Calu3 (cell line): ENCODE measurements at regions not wholly inside any gene's neighbourhood (a gene's known extent, or its start where the extent isn't known, plus 50 kb on each side); places are given as distances from the start of the nearest gene placed in this dataset.

Experiments
- BruUV-seq: library from RNA; stranded (reverse); fragments of 400-500 nt; replicated peaks from 2 replicates; lab custom pipeline; 2021; lab: Mats Ljungman, UMichigan
- CTCF ChIA-PET: fragments of 300-600 bp; sonication (Branson Sonifier 250); formaldehyde crosslinking; loops from one replicate; lab custom pipeline; 2022; ENCODE audit warnings: antibody characterized with exemption; lab: Charles Lee
- DNase-seq: peaks from one replicate; pipeline ENCODE4 v3.0.0; 2022
- H3K27ac Mint-ChIP-seq: one replicate; pipeline ENCODE4 v1.8.0; 2022; ENCODE audit warnings: mixed read lengths; ENCODE audit not compliant: unreplicated experiment
- H3K27me3 Mint-ChIP-seq: one replicate; pipeline ENCODE4 v1.8.0; 2022; ENCODE audit warnings: mixed read lengths; ENCODE audit not compliant: unreplicated experiment
- H3K36me3 Mint-ChIP-seq: one replicate; pipeline ENCODE4 v1.8.0; 2022; ENCODE audit warnings: mild to moderate bottlenecking, moderate library complexity, mixed read lengths; ENCODE audit not compliant: insufficient read depth, unreplicated experiment
- H3K4me1 Mint-ChIP-seq: one replicate; pipeline ENCODE4 v1.8.0; 2022; ENCODE audit warnings: mild to moderate bottlenecking, low read depth, mixed read lengths; ENCODE audit not compliant: unreplicated experiment
- H3K4me3 Mint-ChIP-seq: one replicate; pipeline ENCODE4 v1.8.0; 2022; ENCODE audit warnings: mild to moderate bottlenecking, low read depth, moderate library complexity, mixed read lengths; ENCODE audit not compliant: unreplicated experiment
- H3K9me3 Mint-ChIP-seq: one replicate; pipeline ENCODE4 v1.8.0; 2022; ENCODE audit warnings: low read depth, mixed read lengths; ENCODE audit not compliant: unreplicated experiment
- intact Hi-C: fragments of 100-400 bp; cut with micrococcal nuclease; formaldehyde crosslinking; loops from one replicate; pipeline ENCODE4 v1.10.0; 2022; ENCODE audit not compliant: unreplicated experiment
- TF ChIP-seq, protein P1 (sequence below): fragments of 200-600 bp; IDR thresholded peaks from one replicate; pipeline ENCODE4 v1.8.0; 2022; ENCODE audit warnings: antibody characterized with exemption; ENCODE audit not compliant: unreplicated experiment

DNA sequence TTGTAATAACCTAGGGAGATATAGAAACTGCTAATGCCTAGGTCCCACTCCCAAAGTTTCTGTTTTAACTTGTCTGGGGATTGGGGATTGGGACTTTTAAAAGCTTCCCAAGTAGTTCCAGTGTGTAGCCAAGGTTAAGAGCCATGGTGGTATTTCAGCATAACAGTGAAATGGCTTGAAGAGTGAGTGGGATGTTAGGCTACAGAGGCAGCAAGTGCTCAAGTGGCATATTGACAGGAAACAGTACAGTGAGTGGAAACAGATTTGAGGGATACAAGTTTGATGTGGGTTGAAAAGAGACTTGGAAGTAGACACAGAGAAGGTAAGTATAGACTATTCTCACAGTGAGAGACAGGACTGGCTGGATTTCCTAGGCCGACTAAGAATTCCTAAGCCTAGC lies 217.6 kb upstream of the CNKSR2 start:
- no peak overlapping the region for H3K27ac Mint-ChIP-seq
- H3K36me3 Mint-ChIP-seq: no peaks in the 10 kb centered on the region
- no peaks in the 10 kb centered on the region for H3K27me3 Mint-ChIP-seq
- no peaks in the 10 kb centered on the region for H3K4me1 Mint-ChIP-seq
- no peak overlapping the region for H3K4me3 Mint-ChIP-seq
- TF ChIP-seq, protein P1, sequence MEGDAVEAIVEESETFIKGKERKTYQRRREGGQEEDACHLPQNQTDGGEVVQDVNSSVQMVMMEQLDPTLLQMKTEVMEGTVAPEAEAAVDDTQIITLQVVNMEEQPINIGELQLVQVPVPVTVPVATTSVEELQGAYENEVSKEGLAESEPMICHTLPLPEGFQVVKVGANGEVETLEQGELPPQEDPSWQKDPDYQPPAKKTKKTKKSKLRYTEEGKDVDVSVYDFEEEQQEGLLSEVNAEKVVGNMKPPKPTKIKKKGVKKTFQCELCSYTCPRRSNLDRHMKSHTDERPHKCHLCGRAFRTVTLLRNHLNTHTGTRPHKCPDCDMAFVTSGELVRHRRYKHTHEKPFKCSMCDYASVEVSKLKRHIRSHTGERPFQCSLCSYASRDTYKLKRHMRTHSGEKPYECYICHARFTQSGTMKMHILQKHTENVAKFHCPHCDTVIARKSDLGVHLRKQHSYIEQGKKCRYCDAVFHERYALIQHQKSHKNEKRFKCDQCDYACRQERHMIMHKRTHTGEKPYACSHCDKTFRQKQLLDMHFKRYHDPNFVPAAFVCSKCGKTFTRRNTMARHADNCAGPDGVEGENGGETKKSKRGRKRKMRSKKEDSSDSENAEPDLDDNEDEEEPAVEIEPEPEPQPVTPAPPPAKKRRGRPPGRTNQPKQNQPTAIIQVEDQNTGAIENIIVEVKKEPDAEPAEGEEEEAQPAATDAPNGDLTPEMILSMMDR: no peak
- intact Hi-C loops: no loop called here
- CTCF ChIA-PET: no interaction called here
- no peaks in the 10 kb centered on the region for H3K9me3 Mint-ChIP-seq
- DNase-seq: no peak
- no TSS peak for BruUV-seq

GRCh38 chrX:21158678-21159077 lies 215.5 kb upstream of the CNKSR2 start:
- Mint-ChIP-seq H3K36me3 (no peaks in the 10 kb centered on the region), H3K4me3 (no peak overlapping the region), H3K4me1 (no peaks in the 10 kb centered on the region), H3K9me3 (no peaks in the 10 kb centered on the region), H3K27ac (no peak overlapping the region), H3K27me3 (no peaks in the 10 kb centered on the region)
- intact Hi-C loops: no loop called here
- no peak for DNase-seq
- BruUV-seq: no TSS peak
- CTCF ChIA-PET: no interaction called here
- TF ChIP-seq, protein P1: no peak

GRCh38 chrX:21166272-21166982 lies 207.8 kb upstream of the CNKSR2 start:
- BruUV-seq: no TSS peak
- no peak overlapping the region for H3K4me3 Mint-ChIP-seq
- CTCF ChIA-PET: no interaction called here
- TF ChIP-seq, protein P1: no peak
- no peak overlapping the region for H3K27ac Mint-ChIP-seq
- no peaks in the 10 kb centered on the region for H3K36me3 Mint-ChIP-seq
- intact Hi-C loops: no loop called here
- H3K27me3 Mint-ChIP-seq: no peaks in the 10 kb centered on the region
- H3K4me1 Mint-ChIP-seq: peaks cover 15% of the 10 kb centered on the region
- peak; percentile 11 for DNase-seq
- no peaks in the 10 kb centered on the region for H3K9me3 Mint-ChIP-seq

GRCh38 chrX:21167011-21167410 lies 207.2 kb upstream of the CNKSR2 start:
- H3K4me3 Mint-ChIP-seq: no peak overlapping the region
- DNase-seq: no peak
- H3K9me3 Mint-ChIP-seq: no peaks in the 10 kb centered on the region
- TF ChIP-seq, protein P1: no peak
- intact Hi-C loops: no loop called here
- CTCF ChIA-PET: no interaction called here
- no peak overlapping the region for H3K27ac Mint-ChIP-seq
- H3K27me3 Mint-ChIP-seq: no peaks in the 10 kb centered on the region
- H3K4me1 Mint-ChIP-seq: peaks cover 15% of the 10 kb centered on the region
- H3K36me3 Mint-ChIP-seq: no peaks in the 10 kb centered on the region
- no TSS peak for BruUV-seq
